22Rv1 (cell line): ENCODE measurements at regions not wholly inside any gene's neighbourhood (a gene's known extent, or its start where the extent isn't known, plus 50 kb on each side); places are given as distances from the start of the nearest gene placed in this dataset.

Experiments used
- ZFX ChIP-seq: fragments of 450-650 bp; IDR thresholded peaks from 2 replicates; pipeline ENCODE4 v1.6.1; 2017; ENCODE audit warnings: antibody characterized with exemption, borderline replicate concordance
- TF ChIP-seq, protein P1 (sequence below): fragments of 450-650 bp; IDR thresholded peaks from 2 replicates; pipeline ENCODE4 v1.5.1; 2017; ENCODE audit warnings: mild to moderate bottlenecking

GRCh38 chr16:85263239-85263585 lies 150.9 kb upstream of the CIBAR2 start:
- TF ChIP-seq, protein P1, sequence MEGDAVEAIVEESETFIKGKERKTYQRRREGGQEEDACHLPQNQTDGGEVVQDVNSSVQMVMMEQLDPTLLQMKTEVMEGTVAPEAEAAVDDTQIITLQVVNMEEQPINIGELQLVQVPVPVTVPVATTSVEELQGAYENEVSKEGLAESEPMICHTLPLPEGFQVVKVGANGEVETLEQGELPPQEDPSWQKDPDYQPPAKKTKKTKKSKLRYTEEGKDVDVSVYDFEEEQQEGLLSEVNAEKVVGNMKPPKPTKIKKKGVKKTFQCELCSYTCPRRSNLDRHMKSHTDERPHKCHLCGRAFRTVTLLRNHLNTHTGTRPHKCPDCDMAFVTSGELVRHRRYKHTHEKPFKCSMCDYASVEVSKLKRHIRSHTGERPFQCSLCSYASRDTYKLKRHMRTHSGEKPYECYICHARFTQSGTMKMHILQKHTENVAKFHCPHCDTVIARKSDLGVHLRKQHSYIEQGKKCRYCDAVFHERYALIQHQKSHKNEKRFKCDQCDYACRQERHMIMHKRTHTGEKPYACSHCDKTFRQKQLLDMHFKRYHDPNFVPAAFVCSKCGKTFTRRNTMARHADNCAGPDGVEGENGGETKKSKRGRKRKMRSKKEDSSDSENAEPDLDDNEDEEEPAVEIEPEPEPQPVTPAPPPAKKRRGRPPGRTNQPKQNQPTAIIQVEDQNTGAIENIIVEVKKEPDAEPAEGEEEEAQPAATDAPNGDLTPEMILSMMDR: no peak
- TF ChIP-seq ZFX: no peak
